WTC11 (cell line): ENCODE measurements at regions not wholly inside any gene's neighbourhood (a gene's known extent, or its start where the extent isn't known, plus 50 kb on each side); places are given as distances from the start of the nearest gene placed in this dataset.

ENCODE experiments used
- ATAC-seq: fragments of 200-7000 bp; cut with Tn5 transposase; 2 replicates; pipeline ENCODE4 v1.10.0; 2021; ENCODE audit warnings: mild to moderate bottlenecking, moderate library complexity
- CTCF ChIA-PET: fragments of 300-600 bp; sonication (Branson Sonifier 250); formaldehyde crosslinking; loops from one replicate; lab custom pipeline; 2021; ENCODE audit warnings: antibody characterized with exemption; lab: Charles Lee
- POLR2A ChIA-PET: fragments of 350-600 bp; sonication (Branson Sonifier 250); formaldehyde crosslinking; loops from one replicate; lab custom pipeline; 2021; ENCODE audit warnings: antibody characterized with exemption; lab: Charles Lee
- DNase-seq: peaks from one replicate; pipeline ENCODE4 v3.0.0; 2021; ENCODE audit warnings: low spot score
- H3K27ac Mint-ChIP-seq: 2 replicates; pipeline ENCODE4 v1.8.0; 2021; ENCODE audit warnings: mixed read lengths
- H3K27me3 Mint-ChIP-seq: 2 replicates; pipeline ENCODE4 v1.8.0; 2021; ENCODE audit warnings: low read depth, mild to moderate bottlenecking, moderate library complexity, mixed read lengths
- H3K36me3 Mint-ChIP-seq: 2 replicates; pipeline ENCODE4 v1.8.0; 2021; ENCODE audit warnings: mixed read lengths
- H3K4me1 Mint-ChIP-seq: 2 replicates; pipeline ENCODE4 v1.8.0; 2022; ENCODE audit warnings: mixed read lengths
- H3K4me3 Mint-ChIP-seq: 2 replicates; pipeline ENCODE4 v1.8.0; 2021; ENCODE audit warnings: mild to moderate bottlenecking, moderate library complexity, mixed read lengths
- H3K9me3 Mint-ChIP-seq: 2 replicates; pipeline ENCODE4 v1.8.0; 2021; ENCODE audit warnings: mixed read lengths
- AR ChIP-seq: fragments of 250-450 bp; sonication (Bioruptor Pico); IDR thresholded peaks from 2 replicates; pipeline ENCODE4 v1.9.0; 2021; ENCODE audit warnings: mild to moderate bottlenecking
- ATF3 ChIP-seq: sonication (generic); formaldehyde crosslinking; conservative IDR thresholded peaks from 2 replicates; pipeline ENCODE4 v1.8.1; 2022; ENCODE audit warnings: mild to moderate bottlenecking, missing genetic modification reagents
- CREB1 ChIP-seq: sonication (generic); formaldehyde crosslinking; IDR thresholded peaks from 2 replicates; pipeline ENCODE4 v1.8.0; 2023; ENCODE audit warnings: mild to moderate bottlenecking, missing genetic modification reagents
- CTCF ChIP-seq: fragments of 200-600 bp; IDR thresholded peaks from 2 replicates; pipeline ENCODE4 v1.8.0; 2022; ENCODE audit warnings: antibody characterized with exemption
- E2F4 ChIP-seq: sonication (generic); formaldehyde crosslinking; IDR thresholded peaks from 2 replicates; pipeline ENCODE4 v1.8.1; 2022; ENCODE audit warnings: low read depth, mild to moderate bottlenecking, moderate library complexity, missing genetic modification reagents, borderline replicate concordance
- ELF4 ChIP-seq: sonication (generic); formaldehyde crosslinking; IDR thresholded peaks from 2 replicates; pipeline ENCODE4 v1.8.1; 2022; ENCODE audit warnings: low read depth, mild to moderate bottlenecking, moderate library complexity, missing genetic modification reagents
- EMX1 ChIP-seq: fragments of 250-450 bp; sonication (Bioruptor Pico); IDR thresholded peaks from 2 replicates; pipeline ENCODE4 v1.8.0; 2021; ENCODE audit warnings: mild to moderate bottlenecking
- FOXP4 ChIP-seq: sonication (generic); formaldehyde crosslinking; IDR thresholded peaks from 2 replicates; pipeline ENCODE4 v1.8.0; 2022; ENCODE audit warnings: mild to moderate bottlenecking, missing genetic modification reagents
- GABPB1 ChIP-seq: sonication (generic); formaldehyde crosslinking; IDR thresholded peaks from 2 replicates; pipeline ENCODE4 v1.8.1; 2023; ENCODE audit warnings: mild to moderate bottlenecking, missing genetic modification reagents
- KAT7 ChIP-seq: sonication (generic); formaldehyde crosslinking; IDR thresholded peaks from 2 replicates; pipeline ENCODE4 v1.8.1; 2023; ENCODE audit warnings: missing genetic modification reagents, mild to moderate bottlenecking, borderline replicate concordance
- MAX ChIP-seq: sonication (generic); formaldehyde crosslinking; IDR thresholded peaks from 2 replicates; pipeline ENCODE4 v1.8.0; 2022; ENCODE audit warnings: mild to moderate bottlenecking, missing genetic modification reagents
- MXD4 ChIP-seq: fragments of 250-450 bp; sonication (Bioruptor Pico); IDR thresholded peaks from 2 replicates; pipeline ENCODE4 v1.8.0; 2021; ENCODE audit warnings: mild to moderate bottlenecking, moderate library complexity, borderline replicate concordance
- MYBL2 ChIP-seq: sonication (generic); formaldehyde crosslinking; IDR thresholded peaks from 2 replicates; pipeline ENCODE4 v1.8.1; 2023; ENCODE audit warnings: mild to moderate bottlenecking, moderate library complexity, missing genetic modification reagents
- RELA ChIP-seq: sonication (generic); formaldehyde crosslinking; IDR thresholded peaks from 2 replicates; pipeline ENCODE4 v1.8.1; 2022; ENCODE audit warnings: missing genetic modification reagents, mild to moderate bottlenecking, borderline replicate concordance
- SMAD4 ChIP-seq: sonication (generic); formaldehyde crosslinking; IDR thresholded peaks from 2 replicates; pipeline ENCODE4 v1.8.0; 2022; ENCODE audit warnings: mild to moderate bottlenecking, missing genetic modification reagents
- TEAD1 ChIP-seq: sonication (generic); formaldehyde crosslinking; IDR thresholded peaks from 2 replicates; pipeline ENCODE4 v1.8.0; 2022; ENCODE audit warnings: mild to moderate bottlenecking, missing genetic modification reagents
- ZBTB43 ChIP-seq: sonication (generic); formaldehyde crosslinking; IDR thresholded peaks from 2 replicates; pipeline ENCODE4 v1.8.1; 2023; ENCODE audit warnings: mild to moderate bottlenecking, missing genetic modification reagents
- ZMAT4 ChIP-seq: fragments of 250-450 bp; sonication (Bioruptor Pico); IDR thresholded peaks from 2 replicates; pipeline ENCODE4 v1.9.0; 2021; ENCODE audit warnings: mild to moderate bottlenecking
- ZNF121 ChIP-seq: sonication (generic); formaldehyde crosslinking; IDR thresholded peaks from 2 replicates; pipeline ENCODE4 v1.8.0; 2023; ENCODE audit warnings: missing genetic modification reagents
- ZNF425 ChIP-seq: fragments of 250-450 bp; sonication (Bioruptor Pico); conservative IDR thresholded peaks from 2 replicates; pipeline ENCODE4 v1.9.0; 2021; ENCODE audit warnings: mild to moderate bottlenecking
- ZNF512 ChIP-seq: sonication (generic); formaldehyde crosslinking; IDR thresholded peaks from 2 replicates; pipeline ENCODE4 v1.8.1; 2022; ENCODE audit warnings: missing genetic modification reagents, borderline replicate concordance
- ZNF671 ChIP-seq: fragments of 250-450 bp; sonication (Bioruptor Pico); IDR thresholded peaks from 2 replicates; pipeline ENCODE4 v1.8.0; 2021; ENCODE audit warnings: mild to moderate bottlenecking

GRCh38 chr22:20644071-20644642, 129.8 kb upstream of the SERPIND1 start:
- Mint-ChIP-seq H3K27me3 (no peaks in the 10 kb centered on the region), H3K9me3 (peaks cover 6% of the 10 kb centered on the region), H3K4me1 (peaks cover 4% of the 10 kb centered on the region; the same call in 1 of the 2 replicates), H3K4me3 (no peak overlapping the region), H3K27ac (no peak overlapping the region), H3K36me3 (no peaks in the 10 kb centered on the region)
- TF ChIP-seq RELA (CRISPR knock-in tag) (no peak), SMAD4 (CRISPR knock-in tag) (no peak), GABPB1 (CRISPR knock-in tag) (no peak), ZMAT4 (no peak), CREB1 (CRISPR knock-in tag) (no peak), ZNF512 (CRISPR knock-in tag) (no peak), EMX1 (no peak), ZBTB43 (CRISPR knock-in tag) (no peak), TEAD1 (CRISPR knock-in tag) (no peak), ELF4 (no peak), MAX (no peak), E2F4 (CRISPR knock-in tag) (no peak), ZNF121 (no peak), MYBL2 (CRISPR knock-in tag) (no peak), AR (CRISPR knock-in tag) (no peak)
- CTCF ChIA-PET = no interaction called here
- ATAC-seq (no peak), DNase-seq (no peak)
- POLR2A ChIA-PET = no interaction called here

- H3K36me3 Mint-ChIP-seq = no peaks in the 10 kb centered on the region
- H3K27me3 Mint-ChIP-seq = no peaks in the 10 kb centered on the region
- no peak for DNase-seq
- ChIA-PET CTCF (no interaction called here), POLR2A (interaction anchor here (1.1 kb wide), 1 partner anchor 11 kb away, joined by 3 read pairs; no protein-coding TSS in a partner anchor)
- H3K4me1 Mint-ChIP-seq = peaks cover 4% of the 10 kb centered on the region; the same call in 1 of the 2 replicates
- H3K27ac Mint-ChIP-seq = no peak overlapping the region
- ATAC-seq = no peak
- no peak overlapping the region for H3K4me3 Mint-ChIP-seq
- no peaks in the 10 kb centered on the region for H3K9me3 Mint-ChIP-seq
- no peak for TF ChIP-seq CTCF
- no peak for TF ChIP-seq KAT7 (CRISPR knock-in tag)
- TF ChIP-seq FOXP4 (CRISPR knock-in tag) = no peak
- no peak for TF ChIP-seq GABPB1 (CRISPR knock-in tag)
- TF ChIP-seq ZNF425 (CRISPR knock-in tag) = no peak
- no peak for TF ChIP-seq ELF4
- TF ChIP-seq ATF3 (CRISPR knock-in tag) = no peak
- TF ChIP-seq ZNF671 = no peak
- TF ChIP-seq MXD4 (CRISPR knock-in tag) = no peak
Measured at GRCh38 chr22:20645954-20646353, 128.0 kb upstream of the SERPIND1 start.
